ENCODE measurements at regions not wholly inside any gene's neighbourhood (a gene's known extent, or its start where the extent isn't known, plus 50 kb on each side); places are given as distances from the start of the nearest gene placed in this dataset.
"Not testable (repeated sequence)": the region's sequence is repeated elsewhere in the genome, so short reads cannot be mapped to it uniquely, and the experiment has no call there.

GRCh38 chr9:90053027-90053426 is 448.2 kb downstream of the GADD45G start:
- DNase-seq = no peak

DNA sequence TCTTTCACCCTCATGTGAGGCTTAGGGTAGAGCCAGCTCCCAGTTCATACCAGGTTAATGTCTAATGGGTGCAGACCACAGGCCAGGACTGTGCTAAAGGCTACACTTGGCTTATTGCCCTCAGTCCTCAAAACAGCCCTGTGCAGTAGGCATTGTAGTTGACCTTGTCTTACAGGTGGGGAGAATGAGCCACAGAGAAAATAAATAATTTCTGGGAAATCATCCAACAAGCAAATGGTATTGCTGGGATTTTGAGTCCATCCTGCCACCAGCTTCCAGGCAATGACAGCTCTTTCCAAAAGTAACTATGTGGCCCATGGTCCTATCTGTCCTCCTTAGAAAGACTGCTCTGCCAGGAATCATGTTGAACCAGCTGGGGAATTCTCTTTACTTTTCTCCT is 450.0 kb downstream of the GADD45G start:
- DNase-seq = no peak

DNA sequence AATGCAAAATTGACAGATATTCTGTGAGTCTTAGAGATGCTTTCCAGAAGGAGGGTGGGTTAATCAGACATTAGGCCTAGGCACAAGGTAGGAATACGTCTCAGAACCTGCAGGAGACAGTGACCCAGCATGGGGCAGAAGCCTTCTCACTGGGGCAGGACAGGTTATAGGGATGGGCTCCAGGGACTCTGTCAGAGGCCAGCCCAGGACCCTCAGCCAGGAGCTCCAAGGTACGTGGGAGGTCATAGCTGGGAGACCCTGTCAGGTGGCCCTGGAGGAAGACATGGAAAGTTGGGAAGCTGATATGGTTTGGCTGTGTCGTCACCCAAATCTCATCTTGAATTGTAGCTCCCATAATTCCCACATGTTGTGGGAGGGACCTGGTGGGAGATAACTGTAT is 450.4 kb downstream of the GADD45G start:
- no peak for DNase-seq

DNA sequence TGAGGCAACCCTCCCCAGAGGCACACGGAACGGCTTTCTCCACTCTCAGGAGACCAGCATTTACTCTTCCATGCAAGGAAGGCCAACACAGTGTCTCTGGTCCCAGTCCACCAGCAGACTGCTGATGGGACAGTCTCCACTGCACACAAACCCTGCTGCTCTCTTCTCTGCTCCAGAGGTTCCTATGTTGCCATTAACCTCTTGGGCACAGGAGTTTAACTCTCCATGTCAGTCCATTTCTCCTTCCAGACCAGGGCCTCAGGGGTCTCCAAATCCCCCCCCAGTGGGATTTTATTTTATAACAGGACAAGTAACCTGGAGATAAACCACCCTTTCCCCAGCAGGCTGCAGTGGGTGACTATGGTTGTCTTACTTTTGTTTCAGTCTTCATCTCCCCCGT is 452.5 kb downstream of the GADD45G start:
- no peak for DNase-seq

DNA sequence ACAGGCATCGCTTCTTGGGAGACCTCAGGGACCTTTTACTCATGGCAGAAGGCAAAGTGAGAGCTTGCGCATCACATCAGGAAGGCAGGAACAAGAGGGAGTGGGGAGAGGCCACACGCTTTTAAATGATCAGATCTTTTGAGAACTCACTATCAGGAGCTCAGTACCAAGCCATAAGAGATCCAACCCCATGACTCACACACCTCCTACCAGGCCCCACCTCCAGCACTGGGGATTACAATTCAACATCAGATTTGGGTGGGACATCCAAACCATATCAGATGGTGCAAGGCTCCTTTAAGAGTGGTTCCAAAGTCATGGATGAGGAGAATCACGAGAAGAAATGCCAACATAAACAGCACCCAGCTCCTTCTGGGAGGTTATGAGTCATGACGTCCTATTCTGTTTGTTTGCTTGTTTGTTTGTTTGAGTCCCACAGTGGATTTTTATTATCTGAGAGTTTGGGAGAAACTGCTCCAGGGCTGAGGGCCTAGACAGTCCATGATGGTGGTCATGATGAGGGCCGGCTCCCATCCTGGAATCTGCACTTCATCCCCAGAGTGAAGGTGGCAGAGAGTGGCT is 453.5 kb downstream of the GADD45G start:
- DNase-seq = no peak

DNA sequence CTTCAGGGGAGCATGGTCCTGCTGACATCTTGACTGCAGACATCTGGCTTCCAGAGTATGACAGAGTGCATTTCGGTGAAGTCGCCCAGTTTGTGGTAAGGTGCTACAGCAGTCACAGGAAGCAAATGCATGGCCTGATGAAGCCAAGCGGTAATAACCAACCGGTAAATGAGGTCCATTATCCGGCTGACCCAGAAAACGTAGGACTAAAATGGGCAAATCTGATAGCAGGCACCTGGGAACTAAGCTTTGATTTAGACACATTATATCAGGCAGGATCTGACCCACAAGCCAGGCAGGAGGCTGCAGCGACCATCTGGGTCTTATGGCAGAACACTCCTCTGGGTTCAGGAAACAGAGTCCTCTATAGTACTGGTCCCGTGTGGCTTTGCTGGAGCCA is 454.6 kb downstream of the GADD45G start:
- DNase-seq = no peak

GRCh38 chr9:90060256-90060655 is 455.4 kb downstream of the GADD45G start:
- DNase-seq = no peak

- no peak for DNase-seq
Measured at GRCh38 chr9:90061187-90061586, 456.4 kb downstream of the GADD45G start.

GRCh38 chr9:90062982-90063381 is 458.2 kb downstream of the GADD45G start:
- no peak for DNase-seq

DNA sequence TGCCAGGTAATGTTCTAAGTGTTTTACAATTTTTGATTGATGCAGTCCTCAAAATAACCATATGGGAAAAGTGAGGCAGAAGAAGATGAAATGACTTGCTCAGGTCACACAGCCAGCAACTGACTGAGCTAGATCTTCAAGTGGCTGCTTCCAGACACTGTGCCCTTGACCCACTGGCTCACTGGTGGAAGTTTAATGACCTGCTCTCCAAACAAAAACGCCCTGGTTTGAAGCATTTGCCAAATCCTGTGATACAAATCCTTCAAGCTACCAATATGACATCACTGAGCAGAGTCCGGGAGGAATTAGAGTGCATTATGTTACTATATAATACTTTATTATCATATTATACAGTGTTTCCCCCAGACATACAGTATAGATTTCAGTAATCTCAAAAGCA is 459.4 kb downstream of the GADD45G start:
- DNase-seq = no peak

GRCh38 chr9:90064971-90065370 is 460.2 kb downstream of the GADD45G start:
- DNase-seq = no peak

DNA sequence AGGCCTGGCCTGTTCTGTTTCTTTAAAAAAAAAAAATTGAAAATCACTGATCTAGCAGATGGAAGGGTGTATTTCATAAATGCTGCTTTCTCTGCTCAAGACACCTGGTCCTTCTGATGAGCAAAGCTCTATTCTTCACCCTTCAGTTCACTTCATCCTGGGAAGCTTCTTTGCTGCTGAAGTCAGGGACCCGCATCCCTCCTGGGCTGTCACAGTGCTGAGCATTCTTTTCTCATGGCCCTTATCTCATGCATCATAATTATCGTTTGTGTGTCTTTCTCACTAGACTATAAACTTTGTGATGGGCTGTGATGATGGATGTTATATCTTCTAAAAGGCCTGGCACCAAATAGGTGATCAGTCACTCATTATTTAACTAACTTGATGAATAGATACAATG is 461.0 kb downstream of the GADD45G start:
- no peak for DNase-seq

DNA sequence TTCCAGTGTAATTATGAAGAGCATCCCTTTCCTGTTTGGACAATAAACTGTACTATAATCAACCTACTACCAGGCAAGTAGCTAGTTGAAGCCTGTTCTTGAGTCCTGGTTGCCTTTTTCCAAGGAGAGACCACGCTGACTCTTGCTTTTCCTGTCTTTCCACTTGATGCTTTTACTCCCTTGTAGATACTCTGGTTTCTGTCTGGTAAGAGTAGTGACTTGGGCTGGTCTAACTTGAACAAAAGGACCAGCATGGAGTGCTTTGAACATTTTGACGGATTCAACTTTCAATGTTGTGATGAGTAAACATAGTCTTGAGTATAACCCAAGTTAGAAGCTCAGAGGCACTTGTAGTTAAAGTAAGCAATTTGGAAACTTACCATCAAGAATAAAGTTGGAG is 464.3 kb downstream of the GADD45G start:
- DNase-seq = peak in 1 of 2 donors; percentile 10

DNA sequence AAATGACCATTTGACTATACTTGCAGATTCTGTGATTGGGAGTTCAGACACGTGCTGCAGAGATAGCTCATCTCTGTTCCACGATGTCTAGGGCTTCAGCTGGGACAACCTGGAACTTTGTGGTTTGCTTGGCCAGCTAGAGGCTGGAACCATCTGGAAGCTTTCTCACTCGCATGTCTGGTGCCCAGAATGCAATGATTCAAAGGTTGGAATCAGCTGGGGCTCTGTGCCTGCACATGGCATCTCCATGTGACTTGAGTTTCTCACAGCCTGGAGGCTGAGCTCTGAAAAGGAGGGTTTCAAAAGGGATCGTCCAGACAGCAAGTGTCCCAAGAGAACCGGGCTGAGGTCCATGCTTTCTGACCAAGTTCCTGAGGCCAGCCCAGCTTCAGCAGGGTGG is 465.2 kb downstream of the GADD45G start:
- no peak for DNase-seq

DNA sequence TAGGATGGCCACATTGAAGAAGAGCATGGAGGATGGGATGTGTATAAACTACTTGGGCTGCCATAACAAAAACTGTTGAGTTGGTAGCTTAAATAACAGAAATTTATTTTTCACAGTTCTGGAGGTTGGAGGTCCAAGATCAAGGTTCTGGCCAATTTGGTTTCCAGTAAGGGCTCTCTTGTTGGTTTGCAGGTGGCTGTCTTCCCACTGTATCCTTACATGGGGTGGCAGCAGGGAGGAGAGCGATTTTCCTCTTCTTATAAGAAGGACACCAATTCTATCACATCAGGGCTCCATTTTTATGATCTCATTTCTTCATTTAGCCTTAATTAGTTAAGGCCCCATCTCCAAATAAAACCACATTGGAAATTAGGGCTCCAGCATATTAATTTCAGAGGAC is 465.7 kb downstream of the GADD45G start:
- no peak for DNase-seq

GRCh38 chr9:90070931-90071660 is 466.3 kb downstream of the GADD45G start:
- DNase-seq = no peak

- DNase-seq = no peak
Measured at GRCh38 chr9:90073186-90073945, 468.6 kb downstream of the GADD45G start.

- no peak for DNase-seq
Measured at GRCh38 chr9:90074316-90074962, 469.6 kb downstream of the GADD45G start.

DNA sequence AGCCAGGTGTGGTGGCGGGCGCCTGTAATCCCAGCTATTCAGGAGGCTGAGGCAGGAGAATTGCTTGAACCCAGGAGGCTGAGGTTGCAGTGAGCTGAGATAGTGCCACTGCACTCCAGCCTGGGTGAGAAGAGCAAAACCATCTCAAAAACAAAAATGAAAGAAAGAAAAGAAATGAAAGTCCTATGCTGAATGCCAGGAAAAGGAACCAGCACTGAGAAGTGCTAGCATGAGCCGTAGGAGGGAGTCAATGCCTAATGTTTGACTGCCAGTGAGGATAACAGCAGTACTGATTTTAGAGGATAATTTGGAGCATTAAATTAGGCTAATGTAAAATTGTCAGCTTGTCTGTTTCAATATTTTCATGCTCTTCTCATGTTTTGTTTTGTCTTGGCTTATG is 472.8 kb downstream of the GADD45G start:
- DNase-seq = not testable (repeated sequence)

GRCh38 chr9:90078988-90079421 is 474.2 kb downstream of the GADD45G start:
- no peak for DNase-seq

DNA sequence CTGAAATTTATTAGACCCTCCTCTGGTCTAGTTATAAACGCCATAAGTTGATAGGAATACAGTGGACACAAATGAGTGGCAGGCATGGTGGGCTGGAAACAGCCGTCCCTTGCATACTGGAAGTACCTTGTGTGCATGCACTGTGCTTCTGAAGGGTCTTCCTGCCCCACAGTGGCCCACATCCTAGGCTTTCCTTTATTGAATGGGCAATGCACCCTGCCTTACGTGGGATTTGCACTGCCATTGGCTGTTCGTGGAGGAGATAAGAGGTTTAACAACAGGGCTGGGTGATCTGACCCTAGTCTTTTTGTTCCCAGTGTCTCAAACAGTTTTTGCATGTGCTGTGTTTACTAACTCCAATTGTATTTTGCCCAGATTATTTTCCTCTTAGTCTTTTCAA is 480.8 kb downstream of the GADD45G start:
- DNase-seq = no peak

DNA sequence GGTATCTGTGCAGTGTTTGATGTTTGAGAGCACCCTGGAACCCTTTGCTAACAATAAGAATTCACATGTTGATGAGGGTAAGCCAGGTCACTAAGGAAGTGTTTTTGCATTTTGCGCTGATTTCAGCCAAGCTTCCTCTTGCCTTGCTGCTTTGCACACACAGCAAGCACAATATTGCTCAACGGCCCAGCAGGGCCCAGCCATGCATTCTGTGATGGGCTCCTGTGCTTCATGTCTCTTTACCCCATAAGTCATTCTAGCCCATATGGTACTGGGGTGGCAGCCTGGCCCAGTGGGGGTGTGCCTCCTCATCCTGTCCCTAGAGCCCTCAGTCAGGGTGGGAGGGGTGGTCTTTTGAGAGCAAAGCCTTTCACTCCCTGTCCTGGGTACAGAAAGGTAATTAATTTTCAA is 481.3 kb downstream of the GADD45G start:
- no peak for DNase-seq

GRCh38 chr9:90088434-90088833 is 483.6 kb downstream of the GADD45G start:
- DNase-seq = no peak
